Astrocyte of the spinal cord (primary cell): ENCODE measurements at regions not wholly inside any gene's neighbourhood (a gene's known extent, or its start where the extent isn't known, plus 50 kb on each side); places are given as distances from the start of the nearest gene placed in this dataset.

Source experiments
- DNase-seq: peaks from one replicate; pipeline ENCODE4 v3.0.0; 2011; ENCODE audit warnings: low read depth, low spot score
- H3K4me3 ChIP-seq: 2 replicates; pipeline ENCODE4 v1.5.1; 2011; ENCODE audit warnings: low read depth, mild to moderate bottlenecking, low read length, moderate library complexity
- in situ Hi-C: cut with HindIII; loops from 2 replicates; pipeline ENCODE4 v1.10.0; 2017; ENCODE audit warnings: low sequenced_read_pairs
- TF ChIP-seq, protein P1 (sequence below): IDR thresholded peaks from 2 replicates; pipeline ENCODE4 v1.5.1; 2012; ENCODE audit warnings: low read depth, mild to moderate bottlenecking, low read length, inconsistent platforms

DNA sequence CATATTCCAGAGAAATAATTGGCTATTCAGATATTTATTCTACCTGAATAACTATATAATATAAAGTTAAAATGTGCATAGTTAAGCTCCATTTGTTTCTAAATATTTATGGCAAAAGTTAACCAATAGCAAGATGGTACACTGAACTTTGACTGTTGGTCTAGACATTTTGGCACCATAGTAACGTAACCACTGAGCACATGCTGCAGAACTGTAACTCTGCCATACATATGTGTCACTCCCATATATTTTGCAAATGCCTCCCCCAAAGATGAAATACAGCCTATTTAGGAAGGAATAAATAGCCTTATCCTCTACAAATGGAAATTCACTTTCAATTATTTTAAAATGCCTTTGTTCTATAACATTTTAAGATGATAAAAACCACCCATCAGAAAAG, 424.9 kb downstream of the CENPC start:
- no peak for DNase-seq
- TF ChIP-seq, protein P1, sequence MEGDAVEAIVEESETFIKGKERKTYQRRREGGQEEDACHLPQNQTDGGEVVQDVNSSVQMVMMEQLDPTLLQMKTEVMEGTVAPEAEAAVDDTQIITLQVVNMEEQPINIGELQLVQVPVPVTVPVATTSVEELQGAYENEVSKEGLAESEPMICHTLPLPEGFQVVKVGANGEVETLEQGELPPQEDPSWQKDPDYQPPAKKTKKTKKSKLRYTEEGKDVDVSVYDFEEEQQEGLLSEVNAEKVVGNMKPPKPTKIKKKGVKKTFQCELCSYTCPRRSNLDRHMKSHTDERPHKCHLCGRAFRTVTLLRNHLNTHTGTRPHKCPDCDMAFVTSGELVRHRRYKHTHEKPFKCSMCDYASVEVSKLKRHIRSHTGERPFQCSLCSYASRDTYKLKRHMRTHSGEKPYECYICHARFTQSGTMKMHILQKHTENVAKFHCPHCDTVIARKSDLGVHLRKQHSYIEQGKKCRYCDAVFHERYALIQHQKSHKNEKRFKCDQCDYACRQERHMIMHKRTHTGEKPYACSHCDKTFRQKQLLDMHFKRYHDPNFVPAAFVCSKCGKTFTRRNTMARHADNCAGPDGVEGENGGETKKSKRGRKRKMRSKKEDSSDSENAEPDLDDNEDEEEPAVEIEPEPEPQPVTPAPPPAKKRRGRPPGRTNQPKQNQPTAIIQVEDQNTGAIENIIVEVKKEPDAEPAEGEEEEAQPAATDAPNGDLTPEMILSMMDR = no peak
- no peak overlapping the region for H3K4me3 ChIP-seq
- in situ Hi-C loops = no loop called here

DNA sequence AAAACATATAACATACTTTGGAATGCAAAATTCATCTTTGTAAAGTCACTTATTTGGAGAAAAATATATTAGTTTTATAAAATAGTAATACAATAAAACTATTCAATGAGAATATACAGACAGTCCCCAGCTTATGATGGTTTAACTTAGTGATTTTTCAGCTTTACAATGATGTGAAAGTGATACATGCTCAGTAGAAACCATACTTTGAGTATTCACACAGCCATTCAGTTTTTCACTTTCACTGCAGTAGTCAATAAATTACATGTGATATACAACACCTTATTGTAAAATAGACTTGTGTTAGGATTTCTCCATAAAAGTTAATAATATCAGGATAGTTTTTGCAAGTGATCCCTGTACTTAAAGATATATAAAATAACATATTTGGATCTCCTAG, 436.0 kb downstream of the CENPC start:
- TF ChIP-seq, protein P1 = no peak
- in situ Hi-C loops = no loop called here
- no peak overlapping the region for H3K4me3 ChIP-seq
- DNase-seq = no peak

DNA sequence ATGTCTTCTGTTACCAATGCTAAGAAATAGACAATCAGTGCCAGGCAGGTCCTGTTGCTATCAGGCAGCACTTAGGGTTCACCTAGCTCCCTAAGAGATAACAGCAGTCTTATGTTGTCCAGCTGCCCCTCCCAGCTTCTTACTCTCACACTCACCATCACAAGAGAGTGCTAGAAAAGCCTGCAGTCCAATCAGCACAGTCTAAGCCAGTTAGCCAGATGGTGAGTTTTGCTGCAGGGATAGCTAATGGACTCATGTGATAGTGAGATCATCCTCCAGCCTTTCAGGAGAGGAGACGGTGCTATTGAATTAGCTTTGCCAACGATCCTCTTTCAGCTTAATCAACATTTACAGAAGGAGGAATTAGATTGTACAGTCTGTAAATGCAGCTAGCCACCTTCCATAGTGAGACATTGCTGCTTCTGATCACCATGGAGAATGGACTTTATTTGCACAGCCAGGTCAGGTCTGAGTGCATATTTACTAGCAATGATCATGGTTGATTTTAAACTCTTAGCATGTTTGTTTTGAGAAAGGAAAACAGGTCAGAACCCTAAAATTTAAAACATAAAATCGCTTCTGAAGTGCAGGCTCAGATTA, 438.3 kb downstream of the CENPC start:
- TF ChIP-seq, protein P1 = no peak
- in situ Hi-C loops = no loop called here
- H3K4me3 ChIP-seq = no peak overlapping the region
- no peak for DNase-seq

DNA sequence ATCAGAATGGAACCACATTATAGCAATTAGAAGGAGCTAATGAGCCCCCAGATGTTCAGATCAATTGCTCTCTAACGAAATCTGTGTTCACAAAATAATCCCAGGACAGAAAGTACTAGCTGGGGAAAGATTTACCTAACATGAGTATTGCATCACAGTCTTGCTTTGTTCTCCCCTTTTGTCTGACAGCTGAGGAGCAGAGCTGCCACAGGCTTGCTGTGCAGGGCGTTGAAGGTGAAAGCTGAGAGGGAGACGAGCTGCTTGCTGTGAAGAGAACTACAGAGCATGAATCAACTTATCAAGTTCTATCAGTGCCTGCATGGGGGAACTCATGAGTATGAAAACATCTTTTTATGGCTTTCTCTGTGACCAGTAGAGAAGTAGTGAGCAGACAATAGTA, 441.2 kb downstream of the CENPC start:
- TF ChIP-seq, protein P1 = no peak
- no peak overlapping the region for H3K4me3 ChIP-seq
- DNase-seq = no peak
- in situ Hi-C loops = no loop called here

DNA sequence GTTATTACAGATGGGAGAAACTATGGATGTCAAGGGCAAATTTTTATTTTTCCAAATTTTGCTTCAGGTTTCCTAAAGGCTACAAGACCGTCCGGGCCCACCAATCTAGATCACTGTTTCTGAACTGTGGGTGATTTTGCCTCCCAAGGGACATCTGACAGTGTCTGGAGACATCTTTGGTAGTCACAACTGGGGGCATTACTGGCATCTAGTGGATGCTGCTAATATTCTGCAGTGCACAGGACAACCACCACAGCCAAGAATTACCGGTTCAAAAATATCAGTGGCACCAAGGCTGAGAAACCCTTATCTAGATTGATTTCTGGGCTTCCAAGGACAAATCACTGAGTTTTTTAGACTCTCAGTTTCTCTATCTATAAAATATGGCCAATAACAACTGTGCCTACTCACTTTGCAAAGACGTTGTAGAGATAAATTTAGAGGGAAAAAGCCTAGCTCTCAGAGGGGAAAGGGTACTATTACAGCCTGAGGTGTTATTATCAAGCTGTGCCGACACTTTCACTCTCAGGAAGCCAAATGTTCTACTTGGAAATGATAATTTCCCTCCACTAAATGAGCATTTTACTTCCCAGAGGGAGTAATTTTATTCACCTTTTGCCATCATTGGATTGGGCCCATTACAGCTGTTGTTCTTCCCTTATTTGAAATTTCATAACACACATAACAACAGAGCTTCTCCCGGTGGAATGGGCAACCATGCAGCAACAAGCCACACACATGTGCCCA, 442.1 kb downstream of the CENPC start:
- TF ChIP-seq, protein P1 = no peak
- H3K4me3 ChIP-seq = no peak overlapping the region
- no peak for DNase-seq
- in situ Hi-C loops = no loop called here

DNA sequence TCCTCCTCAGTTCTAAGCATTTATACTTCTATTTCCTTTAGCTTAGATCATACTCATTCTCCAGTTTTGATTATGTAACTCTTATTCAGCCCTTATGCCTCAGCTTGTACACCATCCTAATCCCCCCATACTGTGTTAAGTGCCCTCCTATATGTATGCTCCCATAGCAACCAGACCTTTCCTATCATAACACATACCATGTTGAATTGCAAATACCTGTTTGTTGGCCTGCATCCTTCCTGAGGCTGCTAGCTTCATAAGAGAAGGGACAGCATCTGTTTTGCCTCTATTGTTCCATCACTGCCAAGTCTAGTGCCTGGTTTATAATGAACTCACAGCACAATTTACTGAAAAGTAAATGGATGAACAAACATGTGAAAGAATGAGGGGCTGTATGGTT, 443.7 kb downstream of the CENPC start:
- no peak for DNase-seq
- TF ChIP-seq, protein P1 = no peak
- H3K4me3 ChIP-seq = no peak overlapping the region
- in situ Hi-C loops = no loop called here
